ENCODE measurements at regions not wholly inside any gene's neighbourhood (a gene's known extent, or its start where the extent isn't known, plus 50 kb on each side); places are given as distances from the start of the nearest gene placed in this dataset.

- no peaks in the 10 kb centered on the region for H3K36me3 Mint-ChIP-seq
- no peak overlapping the region for H3K27ac Mint-ChIP-seq
- TF ChIP-seq JAZF1 (CRISPR knock-in tag; IDR thresholded peaks at IDR 0.05): no peak
- TF ChIP-seq ZNF281 (CRISPR knock-in tag; IDR thresholded peaks at IDR 0.05): no peak
- no peak for TF ChIP-seq GTF2I (CRISPR knock-in tag; conservative IDR thresholded peaks at IDR 0.05)
- TF ChIP-seq, protein P1, sequence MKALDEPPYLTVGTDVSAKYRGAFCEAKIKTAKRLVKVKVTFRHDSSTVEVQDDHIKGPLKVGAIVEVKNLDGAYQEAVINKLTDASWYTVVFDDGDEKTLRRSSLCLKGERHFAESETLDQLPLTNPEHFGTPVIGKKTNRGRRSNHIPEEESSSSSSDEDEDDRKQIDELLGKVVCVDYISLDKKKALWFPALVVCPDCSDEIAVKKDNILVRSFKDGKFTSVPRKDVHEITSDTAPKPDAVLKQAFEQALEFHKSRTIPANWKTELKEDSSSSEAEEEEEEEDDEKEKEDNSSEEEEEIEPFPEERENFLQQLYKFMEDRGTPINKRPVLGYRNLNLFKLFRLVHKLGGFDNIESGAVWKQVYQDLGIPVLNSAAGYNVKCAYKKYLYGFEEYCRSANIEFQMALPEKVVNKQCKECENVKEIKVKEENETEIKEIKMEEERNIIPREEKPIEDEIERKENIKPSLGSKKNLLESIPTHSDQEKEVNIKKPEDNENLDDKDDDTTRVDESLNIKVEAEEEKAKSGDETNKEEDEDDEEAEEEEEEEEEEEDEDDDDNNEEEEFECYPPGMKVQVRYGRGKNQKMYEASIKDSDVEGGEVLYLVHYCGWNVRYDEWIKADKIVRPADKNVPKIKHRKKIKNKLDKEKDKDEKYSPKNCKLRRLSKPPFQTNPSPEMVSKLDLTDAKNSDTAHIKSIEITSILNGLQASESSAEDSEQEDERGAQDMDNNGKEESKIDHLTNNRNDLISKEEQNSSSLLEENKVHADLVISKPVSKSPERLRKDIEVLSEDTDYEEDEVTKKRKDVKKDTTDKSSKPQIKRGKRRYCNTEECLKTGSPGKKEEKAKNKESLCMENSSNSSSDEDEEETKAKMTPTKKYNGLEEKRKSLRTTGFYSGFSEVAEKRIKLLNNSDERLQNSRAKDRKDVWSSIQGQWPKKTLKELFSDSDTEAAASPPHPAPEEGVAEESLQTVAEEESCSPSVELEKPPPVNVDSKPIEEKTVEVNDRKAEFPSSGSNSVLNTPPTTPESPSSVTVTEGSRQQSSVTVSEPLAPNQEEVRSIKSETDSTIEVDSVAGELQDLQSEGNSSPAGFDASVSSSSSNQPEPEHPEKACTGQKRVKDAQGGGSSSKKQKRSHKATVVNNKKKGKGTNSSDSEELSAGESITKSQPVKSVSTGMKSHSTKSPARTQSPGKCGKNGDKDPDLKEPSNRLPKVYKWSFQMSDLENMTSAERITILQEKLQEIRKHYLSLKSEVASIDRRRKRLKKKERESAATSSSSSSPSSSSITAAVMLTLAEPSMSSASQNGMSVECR (CRISPR knock-in tag; IDR thresholded peaks at IDR 0.05; ENCODE audit: borderline replicate concordance): no peak
- no peak for TF ChIP-seq ZNF423 (CRISPR knock-in tag; IDR thresholded peaks at IDR 0.05)
- DNase-seq (ENCODE audit: low spot score): no peak
- peaks cover 4% of the 10 kb centered on the region; the same call in 1 of the 2 replicates for H3K4me1 Mint-ChIP-seq
- H3K27me3 Mint-ChIP-seq (ENCODE audit: low read depth): no peaks in the 10 kb centered on the region
- no peak overlapping the region for H3K4me3 Mint-ChIP-seq
- peaks cover 4% of the 10 kb centered on the region for H3K9me3 Mint-ChIP-seq
- ChIA-PET POLR2A (no interaction called here), CTCF (no interaction called here)
- ATAC-seq: no peak
These were observed 159.2 kb downstream of the COPRS start for GRCh38 chr17:31699886-31700285.

- H3K27ac Mint-ChIP-seq: no peak overlapping the region
- no peaks in the 10 kb centered on the region for H3K27me3 Mint-ChIP-seq (ENCODE audit: low read depth)
- H3K4me3 Mint-ChIP-seq: no peak overlapping the region
- ChIA-PET CTCF (no interaction called here), POLR2A (no interaction called here)
- no peak for DNase-seq (ENCODE audit: low spot score)
- peaks cover 4% of the 10 kb centered on the region for H3K9me3 Mint-ChIP-seq
- H3K36me3 Mint-ChIP-seq: no peaks in the 10 kb centered on the region
- ATAC-seq: no peak
- H3K4me1 Mint-ChIP-seq: peaks cover 4% of the 10 kb centered on the region; the same call in 1 of the 2 replicates
- no peak for TF ChIP-seq ESRRA (CRISPR knock-in tag; IDR thresholded peaks at IDR 0.05; ENCODE audit: borderline replicate concordance)
- TF ChIP-seq ZNF423 (CRISPR knock-in tag; IDR thresholded peaks at IDR 0.05): no peak
- no peak for TF ChIP-seq RORB (CRISPR knock-in tag; IDR thresholded peaks at IDR 0.05)
- no peak for TF ChIP-seq PREB (CRISPR knock-in tag; IDR thresholded peaks at IDR 0.05; ENCODE audit: borderline replicate concordance)
- TF ChIP-seq GRHL2 (CRISPR knock-in tag; IDR thresholded peaks at IDR 0.05; ENCODE audit: insufficient replicate concordance, severe bottlenecking): no peak
- no peak for TF ChIP-seq USF2 (CRISPR knock-in tag; IDR thresholded peaks at IDR 0.05)
- no peak for TF ChIP-seq SP1 (CRISPR knock-in tag; conservative IDR thresholded peaks at IDR 0.05)
- no peak for TF ChIP-seq JUN (CRISPR knock-in tag; IDR thresholded peaks at IDR 0.05)
- TF ChIP-seq ZNF317 (CRISPR knock-in tag; IDR thresholded peaks at IDR 0.05; ENCODE audit: borderline replicate concordance, low read depth): no peak
- TF ChIP-seq, protein P2, sequence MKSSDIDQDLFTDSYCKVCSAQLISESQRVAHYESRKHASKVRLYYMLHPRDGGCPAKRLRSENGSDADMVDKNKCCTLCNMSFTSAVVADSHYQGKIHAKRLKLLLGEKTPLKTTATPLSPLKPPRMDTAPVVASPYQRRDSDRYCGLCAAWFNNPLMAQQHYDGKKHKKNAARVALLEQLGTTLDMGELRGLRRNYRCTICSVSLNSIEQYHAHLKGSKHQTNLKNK (CRISPR knock-in tag; IDR thresholded peaks at IDR 0.05): no peak
- no peak for TF ChIP-seq ZNF121 (CRISPR knock-in tag; IDR thresholded peaks at IDR 0.05)
- no peak for TF ChIP-seq CBFB (CRISPR knock-in tag; IDR thresholded peaks at IDR 0.05; ENCODE audit: low read depth)
- TF ChIP-seq EMX1 (CRISPR knock-in tag; IDR thresholded peaks at IDR 0.05): no peak
- TF ChIP-seq CREB1 (CRISPR knock-in tag; IDR thresholded peaks at IDR 0.05): no peak
- TF ChIP-seq, protein P3, sequence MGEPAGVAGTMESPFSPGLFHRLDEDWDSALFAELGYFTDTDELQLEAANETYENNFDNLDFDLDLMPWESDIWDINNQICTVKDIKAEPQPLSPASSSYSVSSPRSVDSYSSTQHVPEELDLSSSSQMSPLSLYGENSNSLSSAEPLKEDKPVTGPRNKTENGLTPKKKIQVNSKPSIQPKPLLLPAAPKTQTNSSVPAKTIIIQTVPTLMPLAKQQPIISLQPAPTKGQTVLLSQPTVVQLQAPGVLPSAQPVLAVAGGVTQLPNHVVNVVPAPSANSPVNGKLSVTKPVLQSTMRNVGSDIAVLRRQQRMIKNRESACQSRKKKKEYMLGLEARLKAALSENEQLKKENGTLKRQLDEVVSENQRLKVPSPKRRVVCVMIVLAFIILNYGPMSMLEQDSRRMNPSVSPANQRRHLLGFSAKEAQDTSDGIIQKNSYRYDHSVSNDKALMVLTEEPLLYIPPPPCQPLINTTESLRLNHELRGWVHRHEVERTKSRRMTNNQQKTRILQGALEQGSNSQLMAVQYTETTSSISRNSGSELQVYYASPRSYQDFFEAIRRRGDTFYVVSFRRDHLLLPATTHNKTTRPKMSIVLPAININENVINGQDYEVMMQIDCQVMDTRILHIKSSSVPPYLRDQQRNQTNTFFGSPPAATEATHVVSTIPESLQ (CRISPR knock-in tag; IDR thresholded peaks at IDR 0.05): no peak
- TF ChIP-seq, protein P4, sequence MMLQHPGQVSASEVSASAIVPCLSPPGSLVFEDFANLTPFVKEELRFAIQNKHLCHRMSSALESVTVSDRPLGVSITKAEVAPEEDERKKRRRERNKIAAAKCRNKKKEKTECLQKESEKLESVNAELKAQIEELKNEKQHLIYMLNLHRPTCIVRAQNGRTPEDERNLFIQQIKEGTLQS (CRISPR knock-in tag; conservative IDR thresholded peaks at IDR 0.05): no peak
- TF ChIP-seq GABPB1 (CRISPR knock-in tag; IDR thresholded peaks at IDR 0.05): no peak
- TF ChIP-seq, protein P5, sequence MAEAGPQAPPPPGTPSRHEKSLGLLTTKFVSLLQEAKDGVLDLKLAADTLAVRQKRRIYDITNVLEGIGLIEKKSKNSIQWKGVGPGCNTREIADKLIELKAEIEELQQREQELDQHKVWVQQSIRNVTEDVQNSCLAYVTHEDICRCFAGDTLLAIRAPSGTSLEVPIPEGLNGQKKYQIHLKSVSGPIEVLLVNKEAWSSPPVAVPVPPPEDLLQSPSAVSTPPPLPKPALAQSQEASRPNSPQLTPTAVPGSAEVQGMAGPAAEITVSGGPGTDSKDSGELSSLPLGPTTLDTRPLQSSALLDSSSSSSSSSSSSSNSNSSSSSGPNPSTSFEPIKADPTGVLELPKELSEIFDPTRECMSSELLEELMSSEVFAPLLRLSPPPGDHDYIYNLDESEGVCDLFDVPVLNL (CRISPR knock-in tag; IDR thresholded peaks at IDR 0.05; ENCODE audit: borderline replicate concordance, low read depth): no peak
These were observed 159.8 kb downstream of the COPRS start for GRCh38 chr17:31699281-31699680.

Data from WTC11 (cell line).